Rectal smooth muscle tissue (tissue), 1 donor: ENCODE measurements at regions not wholly inside any gene's neighbourhood (a gene's known extent, or its start where the extent isn't known, plus 50 kb on each side); places are given as distances from the start of the nearest gene placed in this dataset.
A peak's percentile ranks its signal among the peaks of the same experiment; 100 is the strongest.

Experiments used
- H3K27ac ChIP-seq: one replicate; pipeline ENCODE4 v1.7.0; 2013; ENCODE audit warnings: low read depth, low read length, inconsistent platforms
- H3K27me3 ChIP-seq: one replicate; pipeline ENCODE4 v1.7.0; 2013; ENCODE audit warnings: low read length; ENCODE audit not compliant: control insufficient read depth, insufficient read depth
- H3K36me3 ChIP-seq: one replicate; pipeline ENCODE4 v1.7.0; 2013; ENCODE audit warnings: low read length; ENCODE audit not compliant: control insufficient read depth, insufficient read depth
- H3K4me1 ChIP-seq: one replicate; pipeline ENCODE4 v1.7.0; 2013; ENCODE audit warnings: low read length; ENCODE audit not compliant: control insufficient read depth, insufficient read depth
- H3K4me3 ChIP-seq: one replicate; pipeline ENCODE4 v1.7.0; 2013; ENCODE audit warnings: low read length
- H3K9ac ChIP-seq: one replicate; pipeline ENCODE4 v1.7.0; 2013; ENCODE audit warnings: low read length

DNA sequence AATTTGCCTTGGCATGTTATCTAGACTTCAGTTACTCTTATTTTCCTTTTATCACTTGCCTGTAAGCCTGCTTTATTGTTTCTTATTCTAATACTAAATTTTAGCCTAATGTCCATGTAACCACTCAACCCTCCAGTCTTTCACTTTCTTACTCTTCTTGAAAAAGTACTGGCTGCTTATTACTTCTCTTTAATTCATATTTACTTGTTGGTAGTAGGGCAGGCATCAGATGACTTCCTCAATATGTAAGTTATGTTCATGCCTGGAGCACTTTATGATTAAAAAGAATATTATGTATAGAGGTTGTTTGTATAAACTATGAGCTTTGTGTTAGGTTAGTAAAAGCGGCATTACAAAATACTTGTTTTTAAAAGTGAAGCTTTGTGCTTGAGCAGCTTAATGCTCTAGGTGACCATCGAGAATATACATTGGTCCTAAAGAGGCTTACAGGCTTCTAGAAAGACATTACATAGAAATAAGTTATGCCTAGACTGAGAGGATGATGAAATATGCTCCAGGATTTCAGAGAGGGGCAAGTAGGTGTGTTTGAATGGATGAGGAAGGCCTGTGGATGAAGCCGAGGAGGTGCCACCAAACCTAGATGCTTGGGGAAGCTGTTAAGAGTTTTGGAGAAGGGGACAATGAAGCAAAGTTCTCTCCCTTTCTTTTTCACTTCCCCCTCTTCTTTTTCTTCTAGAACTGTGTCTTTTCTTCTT is 207.1 kb upstream of the HDAC9 start:
- H3K27ac ChIP-seq = no peak overlapping the region
- H3K9ac ChIP-seq = no peak overlapping the region
- no peaks in the 10 kb centered on the region for H3K36me3 ChIP-seq
- H3K27me3 ChIP-seq = no peaks in the 10 kb centered on the region
- peaks cover 3% of the 10 kb centered on the region for H3K4me1 ChIP-seq
- H3K4me3 ChIP-seq = no peak overlapping the region

DNA sequence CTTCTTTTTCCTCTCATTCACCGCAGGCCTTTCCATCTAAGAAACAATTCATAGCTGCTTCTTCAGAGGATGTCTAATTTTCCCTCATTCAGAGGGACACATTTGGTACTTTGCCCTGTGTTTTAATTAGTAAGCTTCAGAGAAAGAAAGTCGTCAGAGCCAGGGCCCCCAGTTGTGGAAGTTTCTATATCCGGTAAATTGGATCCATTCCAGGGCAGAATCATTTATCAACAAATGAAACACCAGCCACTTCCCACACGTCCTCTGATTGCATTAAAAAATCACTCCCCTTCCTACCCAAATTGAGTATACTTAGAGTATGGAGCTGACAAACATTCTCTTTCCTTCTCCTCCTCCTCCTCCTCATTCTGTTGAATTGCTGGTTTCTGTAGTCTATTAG is 205.8 kb upstream of the HDAC9 start:
- no peaks in the 10 kb centered on the region for H3K36me3 ChIP-seq
- H3K4me3 ChIP-seq = no peak overlapping the region
- no peak overlapping the region for H3K9ac ChIP-seq
- H3K4me1 ChIP-seq = peaks cover 3% of the 10 kb centered on the region
- no peaks in the 10 kb centered on the region for H3K27me3 ChIP-seq
- no peak overlapping the region for H3K27ac ChIP-seq

DNA sequence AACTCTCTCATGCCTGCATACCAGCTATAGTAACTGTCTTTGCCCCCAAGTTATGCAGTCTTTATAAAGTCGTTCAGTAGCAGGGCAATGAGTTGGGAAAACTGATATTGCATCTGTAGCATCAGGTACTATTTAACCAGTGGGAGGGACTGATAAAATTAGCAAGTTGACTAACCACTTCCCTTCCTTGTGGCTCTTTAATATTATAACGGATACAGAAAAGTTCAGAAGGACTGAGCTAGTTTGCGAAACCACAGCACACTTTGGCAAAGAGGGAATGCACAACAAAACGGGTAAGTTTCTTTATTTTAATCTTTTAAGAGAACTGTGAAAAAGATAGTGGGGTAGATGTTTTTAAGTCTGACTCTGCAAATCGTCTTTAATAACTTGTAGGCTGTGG is 205.3 kb upstream of the HDAC9 start:
- H3K4me1 ChIP-seq = peaks cover 3% of the 10 kb centered on the region
- no peak overlapping the region for H3K9ac ChIP-seq
- no peak overlapping the region for H3K4me3 ChIP-seq
- H3K36me3 ChIP-seq = no peaks in the 10 kb centered on the region
- H3K27me3 ChIP-seq = no peaks in the 10 kb centered on the region
- no peak overlapping the region for H3K27ac ChIP-seq

DNA sequence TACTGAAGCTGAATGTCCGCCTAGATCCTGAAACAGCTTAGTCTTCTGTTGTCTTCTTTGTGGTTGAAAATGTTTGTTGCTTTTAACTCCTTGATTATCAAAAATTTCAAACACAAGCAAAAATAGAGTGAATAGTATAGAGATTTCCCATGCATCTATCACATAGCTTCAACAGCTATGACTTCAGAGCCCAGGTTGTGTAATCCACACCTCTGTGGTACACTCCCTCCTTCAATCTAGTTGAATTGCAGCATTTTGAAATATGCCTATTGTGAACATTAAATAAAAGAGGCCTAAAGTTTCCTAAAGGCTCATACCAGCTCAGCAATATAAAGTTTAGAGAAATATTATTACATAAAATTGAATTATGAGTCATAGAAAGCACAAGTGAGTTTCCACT is 204.7 kb upstream of the HDAC9 start:
- Histone ChIP-seq H3K36me3 (no peaks in the 10 kb centered on the region), H3K9ac (no peak overlapping the region), H3K4me3 (no peak overlapping the region), H3K4me1 (peaks cover 3% of the 10 kb centered on the region), H3K27me3 (no peaks in the 10 kb centered on the region), H3K27ac (no peak overlapping the region)

DNA sequence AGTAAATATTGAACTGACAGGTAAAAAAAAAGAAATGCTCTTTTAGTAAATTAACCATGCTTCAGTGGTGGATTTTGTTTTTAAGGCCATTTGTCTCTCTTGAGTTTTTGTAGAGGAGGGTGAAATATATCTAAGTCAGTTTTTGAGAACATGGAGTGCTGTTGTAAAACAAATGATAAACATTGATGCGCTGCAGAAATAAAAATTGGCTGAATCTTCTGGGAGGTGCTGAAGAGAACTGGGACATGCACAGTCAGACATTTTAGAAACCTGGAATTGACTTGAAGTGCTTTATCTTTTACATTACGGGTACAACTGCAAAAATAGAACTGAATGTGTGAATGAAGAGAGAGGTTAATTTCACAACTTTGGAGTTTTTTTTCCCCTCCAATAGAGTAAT is 203.0 kb upstream of the HDAC9 start:
- Histone ChIP-seq H3K36me3 (no peaks in the 10 kb centered on the region), H3K27me3 (no peaks in the 10 kb centered on the region), H3K4me3 (no peak overlapping the region), H3K4me1 (peaks cover 3% of the 10 kb centered on the region), H3K9ac (no peak overlapping the region), H3K27ac (peak overlapping the region; percentile 55)

DNA sequence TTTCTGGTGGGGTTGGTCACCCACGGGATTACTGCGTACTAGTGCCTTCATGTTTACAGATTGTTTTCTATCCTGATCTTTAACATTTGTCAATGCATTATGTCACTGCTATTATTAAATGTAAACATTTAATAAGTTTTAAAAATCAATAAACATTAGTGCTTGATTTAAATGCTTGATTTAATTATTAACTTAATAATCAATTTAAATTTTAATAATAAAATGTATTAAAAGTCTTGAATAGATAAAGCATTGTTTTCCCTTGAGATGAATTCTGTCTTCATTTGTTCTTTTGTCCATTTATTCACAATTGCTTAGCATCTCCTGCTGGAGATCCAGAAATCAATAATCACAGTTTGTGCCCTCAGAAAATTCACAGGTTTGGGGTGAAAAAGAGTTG is 201.8 kb upstream of the HDAC9 start:
- no peaks in the 10 kb centered on the region for H3K36me3 ChIP-seq
- H3K9ac ChIP-seq = no peak overlapping the region
- H3K4me3 ChIP-seq = no peak overlapping the region
- H3K27me3 ChIP-seq = no peaks in the 10 kb centered on the region
- H3K27ac ChIP-seq = no peak overlapping the region
- peaks cover 3% of the 10 kb centered on the region for H3K4me1 ChIP-seq

DNA sequence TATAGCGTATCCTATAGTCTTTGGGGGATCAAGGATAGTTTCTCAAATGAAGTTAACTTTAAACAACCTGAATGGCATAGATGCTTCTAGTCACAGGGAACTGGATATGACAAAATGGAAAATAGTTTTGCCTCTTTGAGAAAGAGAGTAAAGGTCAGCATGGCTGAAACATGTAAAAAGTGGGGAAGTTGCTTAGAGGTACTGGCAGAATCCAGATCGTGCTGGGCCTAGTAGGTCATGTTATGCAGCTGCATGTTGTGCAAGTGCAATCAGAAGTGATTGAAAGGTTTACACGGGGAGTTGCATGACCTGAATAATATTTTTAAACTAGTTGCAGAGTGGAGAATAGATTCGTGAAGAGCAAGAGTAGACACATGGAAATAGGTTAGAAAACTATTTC is 201.1 kb upstream of the HDAC9 start:
- H3K27ac ChIP-seq = no peak overlapping the region
- H3K36me3 ChIP-seq = no peaks in the 10 kb centered on the region
- no peaks in the 10 kb centered on the region for H3K27me3 ChIP-seq
- peaks cover 3% of the 10 kb centered on the region for H3K4me1 ChIP-seq
- no peak overlapping the region for H3K4me3 ChIP-seq
- H3K9ac ChIP-seq = no peak overlapping the region

DNA sequence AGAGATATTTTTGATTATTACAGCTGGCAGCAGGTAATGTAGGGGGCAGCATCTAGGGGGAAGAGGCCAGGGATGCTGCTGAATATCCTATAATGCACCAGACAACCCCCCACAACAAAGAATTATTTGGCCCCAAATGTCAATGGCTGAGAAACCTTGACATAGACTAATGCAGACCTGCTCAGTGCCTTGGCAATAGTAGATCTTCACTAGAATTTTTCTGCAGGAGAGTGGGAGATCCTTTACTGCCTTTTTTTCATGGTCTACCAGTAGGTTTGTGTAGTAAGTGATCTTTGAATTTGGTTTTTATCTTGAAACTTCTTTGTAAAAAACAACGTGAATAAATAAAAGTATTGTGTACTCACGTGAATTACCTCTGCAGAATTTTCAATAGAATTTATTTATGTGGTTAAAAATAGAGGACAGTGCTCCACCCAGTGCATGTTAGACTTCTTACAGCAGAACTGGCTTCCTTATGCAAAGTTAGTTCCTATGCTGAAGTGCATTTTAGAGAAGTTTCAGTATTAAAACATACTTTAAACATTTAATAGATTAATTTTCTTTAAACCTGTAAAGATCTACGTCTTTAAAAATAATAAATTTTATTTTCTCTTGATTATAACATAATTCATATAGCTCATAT is 199.6 kb upstream of the HDAC9 start:
- no peaks in the 10 kb centered on the region for H3K36me3 ChIP-seq
- no peak overlapping the region for H3K27ac ChIP-seq
- H3K27me3 ChIP-seq = no peaks in the 10 kb centered on the region
- H3K4me3 ChIP-seq = no peak overlapping the region
- peaks cover 3% of the 10 kb centered on the region for H3K4me1 ChIP-seq
- no peak overlapping the region for H3K9ac ChIP-seq

DNA sequence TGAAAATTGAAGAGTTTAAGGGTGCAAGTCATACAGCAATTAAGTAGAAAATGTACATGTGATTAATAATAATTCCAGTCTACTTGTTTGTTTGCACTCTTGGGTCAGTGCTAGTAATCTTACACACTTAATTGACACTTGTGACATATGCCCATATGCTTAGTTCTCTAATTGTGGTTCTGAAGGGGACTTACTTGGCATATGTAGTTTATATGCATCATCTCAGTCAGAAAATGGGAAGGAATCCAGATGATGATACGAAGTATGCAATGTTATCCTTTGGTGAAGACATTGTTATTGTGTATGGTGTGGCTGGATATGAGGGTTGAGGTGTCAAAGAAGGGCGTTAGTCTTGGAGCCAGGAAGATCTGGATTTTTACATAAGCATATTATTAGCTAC is 193.5 kb upstream of the HDAC9 start:
- Histone ChIP-seq H3K36me3 (no peaks in the 10 kb centered on the region), H3K27me3 (no peaks in the 10 kb centered on the region), H3K27ac (no peak overlapping the region), H3K9ac (no peak overlapping the region), H3K4me3 (no peak overlapping the region), H3K4me1 (no peaks in the 10 kb centered on the region)

DNA sequence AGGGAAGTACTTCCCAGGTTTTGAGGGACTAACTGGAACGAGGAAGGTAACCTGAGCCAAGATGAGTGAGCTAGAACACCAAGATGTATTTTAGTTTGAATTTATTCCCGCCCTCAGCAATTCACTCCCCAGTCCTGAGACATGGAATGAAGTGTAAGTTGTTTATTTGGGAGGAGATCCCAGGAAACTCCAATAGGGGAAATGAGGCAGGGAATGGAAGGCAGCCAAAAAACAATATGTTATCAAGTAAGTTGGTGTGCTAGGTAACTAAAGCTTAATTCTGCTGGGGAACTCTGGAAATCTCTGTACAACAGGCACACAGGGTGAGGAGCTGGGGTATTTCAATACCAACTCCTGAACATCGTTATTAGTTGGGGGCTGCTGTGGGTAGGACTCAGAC is 189.7 kb upstream of the HDAC9 start:
- Histone ChIP-seq H3K36me3 (no peaks in the 10 kb centered on the region), H3K4me1 (peaks cover 3% of the 10 kb centered on the region), H3K27ac (no peak overlapping the region), H3K9ac (no peak overlapping the region), H3K4me3 (no peak overlapping the region), H3K27me3 (no peaks in the 10 kb centered on the region)

DNA sequence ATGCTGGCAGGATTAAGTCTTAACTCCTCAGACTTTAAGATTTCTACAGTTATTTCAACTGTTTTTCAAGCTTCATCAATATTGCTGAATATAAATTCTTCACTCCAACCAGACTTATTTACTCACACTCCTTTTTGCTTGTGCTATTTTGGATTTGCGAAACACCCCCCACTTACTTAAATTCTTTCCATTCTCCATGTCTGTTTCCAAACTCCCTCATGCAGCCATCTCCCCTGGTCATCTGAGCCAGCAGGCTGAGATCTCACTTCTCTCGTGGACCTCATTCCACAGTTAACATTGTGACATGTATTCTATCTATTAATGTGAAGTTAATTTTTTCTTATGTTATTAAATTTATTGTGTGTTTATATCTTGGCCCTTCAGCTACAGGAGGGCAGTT is 188.9 kb upstream of the HDAC9 start:
- Histone ChIP-seq H3K36me3 (no peaks in the 10 kb centered on the region), H3K27ac (no peak overlapping the region), H3K4me3 (no peak overlapping the region), H3K9ac (no peak overlapping the region), H3K27me3 (no peaks in the 10 kb centered on the region), H3K4me1 (peaks cover 3% of the 10 kb centered on the region)

DNA sequence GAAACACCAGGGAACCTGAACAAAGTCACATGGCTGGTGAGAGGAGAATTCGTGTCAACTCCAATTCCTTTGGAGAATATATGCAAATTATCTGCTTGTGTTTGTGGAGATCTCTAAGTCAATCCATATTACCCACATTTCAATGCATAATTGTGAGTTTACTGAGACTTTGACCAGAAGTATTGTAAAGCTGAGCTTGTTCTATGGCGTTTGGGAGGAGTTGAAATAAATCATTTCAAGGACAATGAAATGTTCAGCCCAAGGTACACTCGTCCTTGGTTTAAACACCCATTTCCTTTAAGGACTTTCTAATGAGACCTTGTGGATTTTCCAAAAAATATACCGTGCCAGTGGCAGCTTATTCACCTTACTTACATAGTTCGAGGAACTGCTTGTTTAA is 186.6 kb upstream of the HDAC9 start:
- Histone ChIP-seq H3K9ac (no peak overlapping the region), H3K27me3 (no peaks in the 10 kb centered on the region), H3K27ac (no peak overlapping the region), H3K4me3 (no peak overlapping the region), H3K36me3 (no peaks in the 10 kb centered on the region), H3K4me1 (peaks cover 3% of the 10 kb centered on the region)

DNA sequence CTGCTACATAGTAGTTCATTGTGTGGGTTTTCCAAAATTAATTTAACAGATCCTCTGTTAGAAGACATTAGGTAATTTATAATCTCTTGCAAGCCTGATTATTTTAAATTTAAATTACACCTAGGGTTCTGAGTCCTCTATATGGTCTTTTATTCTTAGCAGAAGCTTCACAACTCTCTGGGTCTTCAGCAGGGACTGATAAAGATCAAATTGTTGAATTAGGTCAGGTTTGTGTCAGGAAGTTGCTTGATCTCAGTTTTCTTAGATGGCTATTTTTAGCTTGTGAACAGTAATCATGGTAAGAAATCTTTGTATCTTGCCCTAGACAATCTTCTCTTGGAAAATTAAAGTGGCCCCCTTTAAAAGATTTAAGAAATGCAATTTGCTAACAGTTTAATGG is 183.1 kb upstream of the HDAC9 start:
- no peak overlapping the region for H3K27ac ChIP-seq
- H3K4me1 ChIP-seq = peaks cover 3% of the 10 kb centered on the region
- no peak overlapping the region for H3K4me3 ChIP-seq
- H3K9ac ChIP-seq = no peak overlapping the region
- H3K36me3 ChIP-seq = no peaks in the 10 kb centered on the region
- H3K27me3 ChIP-seq = no peaks in the 10 kb centered on the region
